Sigmoid colon (tissue), 6 donors: ENCODE measurements at regions not wholly inside any gene's neighbourhood (a gene's known extent, or its start where the extent isn't known, plus 50 kb on each side); places are given as distances from the start of the nearest gene placed in this dataset.

Experiments used
- DNase-seq: peaks from one replicate; pipeline ENCODE4 v3.0.0-alpha.2; 2019
- H3K27ac ChIP-seq, 4 donors: fragments of 200-600 bp; sonication (generic); one replicate each; pipeline ENCODE4 v1.5.1; 2016 to 2019; ENCODE audit warnings: mild to moderate bottlenecking in 1 of 4
- H3K27me3 ChIP-seq, 3 donors: fragments of 200-600 bp; sonication (generic); one replicate each; pipeline ENCODE4 v1.5.1; 2019; ENCODE audit warnings: mild to moderate bottlenecking in 1 of 3
- H3K36me3 ChIP-seq, 4 donors: fragments of 200-600 bp; sonication (generic); one replicate each; pipeline ENCODE4 v1.5.1; 2016 to 2019
- H3K4me1 ChIP-seq, 4 donors: fragments of 200-600 bp; sonication (generic); one replicate each; pipeline ENCODE4 v1.5.1; 2017 to 2019
- H3K4me3 ChIP-seq, 4 donors: fragments of 200-600 bp; sonication (generic); one replicate each; pipeline ENCODE4 v1.5.1; 2017 to 2019; ENCODE audit warnings: mild to moderate bottlenecking in 2 of 4, moderate library complexity in 1 of 4
- H3K9me3 ChIP-seq, 4 donors: fragments of 200-600 bp in 3 of 4; sonication (generic) in 3 of 4; one replicate each; pipeline versions ENCODE4 v1.5.1 to v1.6.1; 2013 to 2019
- CTCF ChIP-seq, 4 experiments: fragments of 450-650 bp in 3 of 4; fragments of 200-600 bp in 1 of 4; IDR thresholded peaks; one replicate each; pipeline ENCODE4 v1.5.1; 2016 to 2019; ENCODE audit warnings: antibody characterized with exemption in 4 of 4, mild to moderate bottlenecking in 3 of 4, moderate library complexity in 2 of 4
- EP300 ChIP-seq, 4 donors: sonication (generic); formaldehyde crosslinking; IDR thresholded peaks; one replicate each; pipeline ENCODE4 v1.6.1; 2017; ENCODE audit warnings: antibody characterized with exemption in 4 of 4
- POLR2A ChIP-seq, 2 donors: fragments of 450-650 bp; IDR thresholded peaks; one replicate each; pipeline ENCODE4 v1.6.1; 2016; ENCODE audit warnings: antibody characterized with exemption in 2 of 2, mild to moderate bottlenecking in 2 of 2, moderate library complexity in 2 of 2
- POLR2AphosphoS5 ChIP-seq, 4 donors: sonication (generic); formaldehyde crosslinking; IDR thresholded peaks; one replicate each; pipeline ENCODE4 v1.6.1; 2017; ENCODE audit warnings: antibody characterized with exemption in 4 of 4
- WGBS, 2 donors: extraction: QIAGEN DNeasy Blood & Tissue Kit; methylation state at CpG; one replicate each; pipeline ENCODE4 v1.1.7; 2013; 5-methylcytosine and 5-hydroxymethylcytosine counted together
- intact Hi-C: fragments of 100-400 bp; cut with DNase I; formaldehyde crosslinking; loops from one replicate; pipeline ENCODE4 v1.15.1; 2023
- donor health status: healthy with polysubstance abuse.
- donor health status: healthy.

GRCh38 chr13:65642996-65643395 is 1587.1 kb downstream of the PCDH9 start:
- Histone ChIP-seq H3K36me3 (no peaks in the 10 kb centered on the region), H3K4me3 (no peak overlapping the region), H3K27ac (no peak overlapping the region), H3K27me3 (no peaks in the 10 kb centered on the region), H3K4me1 (no peaks in the 10 kb centered on the region), H3K9me3 (no peaks in the 10 kb centered on the region)
- intact Hi-C loops = no loop called here
- WGBS, 2 donors = 62 to 73% methylated on average over 4 of the region's 4 CpGs
- TF ChIP-seq EP300 (IDR thresholded peaks at IDR 0.05) (no peak), POLR2A (IDR thresholded peaks at IDR 0.05) (no peak), POLR2AphosphoS5 (IDR thresholded peaks at IDR 0.05) (no peak), CTCF (IDR thresholded peaks at IDR 0.05) (no peak)
- DNase-seq = no peak

GRCh38 chr13:65642301-65642700 is 1587.8 kb downstream of the PCDH9 start:
- H3K9me3 ChIP-seq = no peaks in the 10 kb centered on the region
- no peaks in the 10 kb centered on the region for H3K27me3 ChIP-seq
- H3K4me3 ChIP-seq = no peak overlapping the region
- no peak for TF ChIP-seq POLR2AphosphoS5 (IDR thresholded peaks at IDR 0.05)
- TF ChIP-seq CTCF (IDR thresholded peaks at IDR 0.05) = no peak
- TF ChIP-seq EP300 (IDR thresholded peaks at IDR 0.05) = no peak
- no peak for TF ChIP-seq POLR2A (IDR thresholded peaks at IDR 0.05)
- H3K27ac ChIP-seq = no peak overlapping the region
- no peaks in the 10 kb centered on the region for H3K36me3 ChIP-seq
- H3K4me1 ChIP-seq = no peaks in the 10 kb centered on the region
- DNase-seq = no peak
- intact Hi-C loops = no loop called here

- DNase-seq = no peak
- TF ChIP-seq CTCF (IDR thresholded peaks at IDR 0.05) (peak in 2 of 4 experiments; percentile 10 to 42), POLR2A (IDR thresholded peaks at IDR 0.05) (no peak), EP300 (IDR thresholded peaks at IDR 0.05) (no peak), POLR2AphosphoS5 (IDR thresholded peaks at IDR 0.05) (no peak)
- no peaks in the 10 kb centered on the region for H3K36me3 ChIP-seq
- H3K4me3 ChIP-seq = no peak overlapping the region
- 10 to 27% methylated on average over 2 of the region's 2 CpGs for WGBS, 2 donors
- intact Hi-C loops = no loop called here
- no peaks in the 10 kb centered on the region for H3K4me1 ChIP-seq
- H3K9me3 ChIP-seq = no peaks in the 10 kb centered on the region
- H3K27ac ChIP-seq = no peak overlapping the region
- no peaks in the 10 kb centered on the region for H3K27me3 ChIP-seq
Measured at GRCh38 chr13:65638572-65639168, 1591.5 kb downstream of the PCDH9 start.

GRCh38 chr13:65633806-65634205 is 1596.3 kb downstream of the PCDH9 start:
- H3K4me3 ChIP-seq = no peak overlapping the region
- no peak overlapping the region for H3K27ac ChIP-seq
- 72 to 87% methylated on average over 1 of the region's 1 CpG for WGBS, 2 donors
- no peaks in the 10 kb centered on the region for H3K4me1 ChIP-seq
- no peaks in the 10 kb centered on the region for H3K9me3 ChIP-seq
- no peaks in the 10 kb centered on the region for H3K36me3 ChIP-seq
- no peaks in the 10 kb centered on the region for H3K27me3 ChIP-seq
- intact Hi-C loops = no loop called here
- no peak for DNase-seq
- TF ChIP-seq POLR2A (IDR thresholded peaks at IDR 0.05) (no peak), POLR2AphosphoS5 (IDR thresholded peaks at IDR 0.05) (no peak), CTCF (IDR thresholded peaks at IDR 0.05) (no peak), EP300 (IDR thresholded peaks at IDR 0.05) (no peak)

- intact Hi-C loops = no loop called here
- Histone ChIP-seq H3K27me3 (no peaks in the 10 kb centered on the region), H3K27ac (no peak overlapping the region), H3K4me3 (no peak overlapping the region), H3K4me1 (no peaks in the 10 kb centered on the region), H3K36me3 (no peaks in the 10 kb centered on the region), H3K9me3 (no peaks in the 10 kb centered on the region)
- 61 to 80% methylated on average over 2 of the region's 2 CpGs for WGBS, 2 donors
- DNase-seq = no peak
- TF ChIP-seq EP300 (IDR thresholded peaks at IDR 0.05) (no peak), POLR2AphosphoS5 (IDR thresholded peaks at IDR 0.05) (no peak), CTCF (IDR thresholded peaks at IDR 0.05) (no peak)
Measured at GRCh38 chr13:65631078-65631477, 1599.1 kb downstream of the PCDH9 start.
